PC-9 (cell line): ENCODE measurements at regions not wholly inside any gene's neighbourhood (a gene's known extent, or its start where the extent isn't known, plus 50 kb on each side); places are given as distances from the start of the nearest gene placed in this dataset.

ENCODE experiments used
- BruUV-seq: library from RNA; stranded (reverse); fragments of 400-500 nt; replicated peaks from 2 replicates; lab custom pipeline; 2021; lab: Mats Ljungman, UMichigan
- CTCF ChIA-PET: fragments of 300-600 bp; sonication (Branson Sonifier 250); formaldehyde crosslinking; loops from one replicate; lab custom pipeline; 2022; ENCODE audit warnings: antibody characterized with exemption; lab: Charles Lee
- POLR2A ChIA-PET: fragments of 300-600 bp; sonication (Branson Sonifier 250); formaldehyde crosslinking; loops from one replicate; lab custom pipeline; 2022; ENCODE audit warnings: antibody characterized with exemption; ENCODE audit not compliant: unreplicated experiment; lab: Charles Lee
- DNase-seq, 2 experiments: peaks; one replicate each; pipeline versions ENCODE4 v3.0.0 to v3.0.0-alpha.2; 2015 to 2022; ENCODE audit warnings: mixed read lengths in 1 of 2
- H2AFZ ChIP-seq: fragments of 200-600 bp; sonication (generic); 2 replicates; pipeline ENCODE4 v1.8.1; 2017; ENCODE audit warnings: antibody characterized with exemption
- H3F3A ChIP-seq: fragments of 200-600 bp; sonication (generic); 2 replicates; pipeline ENCODE4 v1.8.1; 2017; ENCODE audit warnings: antibody characterized with exemption, mild to moderate bottlenecking, low read depth; ENCODE audit not compliant: insufficient read depth
- H3K27ac ChIP-seq: fragments of 200-600 bp; sonication (generic); 2 replicates; pipeline ENCODE4 v1.6.1; 2016; ENCODE audit warnings: mixed run types
- H3K27me3 ChIP-seq: fragments of 200-600 bp; sonication (generic); 2 replicates; pipeline ENCODE4 v1.6.1; 2016; ENCODE audit warnings: low read depth, mixed run types; ENCODE audit not compliant: insufficient read depth
- H3K36me3 ChIP-seq: fragments of 200-600 bp; sonication (generic); 2 replicates; pipeline ENCODE4 v1.6.1; 2016; ENCODE audit warnings: low read depth, mixed run types
- H3K4me1 ChIP-seq: fragments of 200-600 bp; sonication (generic); replicated peaks from 2 replicates; pipeline ENCODE4 v1.6.1; 2016; ENCODE audit warnings: mixed run types; ENCODE audit not compliant: insufficient read depth
- H3K4me2 ChIP-seq: fragments of 200-600 bp; sonication (generic); 2 replicates; pipeline ENCODE4 v1.6.1; 2017; ENCODE audit warnings: mixed run types
- H3K4me3 ChIP-seq: fragments of 200-600 bp; sonication (generic); 2 replicates; pipeline ENCODE4 v1.6.1; 2016; ENCODE audit warnings: mixed run types
- H3K79me2 ChIP-seq: fragments of 200-600 bp; sonication (generic); 2 replicates; pipeline ENCODE4 v1.6.1; 2017; ENCODE audit warnings: low read depth, mixed run types
- H3K9me2 ChIP-seq: fragments of 200-600 bp; sonication (generic); 2 replicates; pipeline ENCODE4 v1.8.1; 2017; ENCODE audit warnings: mild to moderate bottlenecking; ENCODE audit not compliant: insufficient read depth
- H3K9me3 ChIP-seq: fragments of 200-600 bp; sonication (generic); 2 replicates; pipeline ENCODE4 v1.8.1; 2016; ENCODE audit warnings: low read depth; ENCODE audit not compliant: insufficient read depth
- H4K20me1 ChIP-seq: fragments of 200-600 bp; sonication (generic); 2 replicates; pipeline ENCODE4 v1.8.1; 2017; ENCODE audit not compliant: insufficient read depth
- CTCF ChIP-seq: fragments of 200-600 bp; sonication (generic); conservative IDR thresholded peaks from 2 replicates; pipeline ENCODE4 v1.6.1; 2017; ENCODE audit warnings: mixed run types, antibody characterized with exemption, mild to moderate bottlenecking, moderate library complexity
- EZH2 ChIP-seq: fragments of 200-600 bp; sonication (generic); IDR thresholded peaks from 2 replicates; pipeline ENCODE4 v1.8.0; 2017; ENCODE audit warnings: antibody characterized with exemption, low read depth
- intact Hi-C: fragments of 100-400 bp; cut with micrococcal nuclease; formaldehyde crosslinking; loops from one replicate; pipeline ENCODE4 v1.10.0; 2022; ENCODE audit not compliant: unreplicated experiment

GRCh38 chr3:147471741-147472140 is 62.6 kb downstream of the ZIC1 start:
- H3K4me3 ChIP-seq = no peak overlapping the region
- H3K4me2 ChIP-seq = no peak overlapping the region
- no peaks in the 10 kb centered on the region for H3K4me1 ChIP-seq
- intact Hi-C loops = no loop called here
- no TSS peak for BruUV-seq
- no peak for TF ChIP-seq EZH2
- TF ChIP-seq CTCF = no peak
- ChIA-PET CTCF (no interaction called here), POLR2A (no interaction called here)
- no peak for DNase-seq
- H3K9me2 ChIP-seq = no peaks in the 10 kb centered on the region
- H3K79me2 ChIP-seq = no peaks in the 10 kb centered on the region
- no peaks in the 10 kb centered on the region for H3K27me3 ChIP-seq
- H3K36me3 ChIP-seq = no peaks in the 10 kb centered on the region
- no peaks in the 10 kb centered on the region for H3K9me3 ChIP-seq
- no peak overlapping the region for H3K27ac ChIP-seq
- no peaks in the 10 kb centered on the region for H3F3A ChIP-seq
- no peak overlapping the region for H2AFZ ChIP-seq
- no peaks in the 10 kb centered on the region for H4K20me1 ChIP-seq

- H3K79me2 ChIP-seq = no peaks in the 10 kb centered on the region
- CTCF ChIA-PET = no interaction called here
- no TSS peak for BruUV-seq
Measured at GRCh38 chr3:147472846-147473245, 63.7 kb downstream of the ZIC1 start.

GRCh38 chr3:147483145-147483544 is 74.0 kb downstream of the ZIC1 start:
- CTCF ChIA-PET = no interaction called here
- intact Hi-C loops = no loop called here
- BruUV-seq = no TSS peak

More at GRCh38 chr3:147472846-147473245, 63.7 kb downstream of the ZIC1 start:
- Histone ChIP-seq H3K27me3 (no peaks in the 10 kb centered on the region), H3K36me3 (no peaks in the 10 kb centered on the region), H3K27ac (no peak overlapping the region), H3F3A (no peaks in the 10 kb centered on the region), H3K4me3 (no peak overlapping the region), H2AFZ (no peak overlapping the region), H3K9me3 (no peaks in the 10 kb centered on the region), H3K4me1 (no peaks in the 10 kb centered on the region), H3K9me2 (no peaks in the 10 kb centered on the region), H3K4me2 (no peak overlapping the region), H4K20me1 (no peaks in the 10 kb centered on the region)
- no peak for TF ChIP-seq CTCF
- no peak for TF ChIP-seq EZH2
- intact Hi-C loops = no loop called here
- POLR2A ChIA-PET = no interaction called here
- DNase-seq = no peak

More at GRCh38 chr3:147483145-147483544, 74.0 kb downstream of the ZIC1 start:
- no peaks in the 10 kb centered on the region for H3K79me2 ChIP-seq
- H3F3A ChIP-seq = no peaks in the 10 kb centered on the region
- H3K36me3 ChIP-seq = no peaks in the 10 kb centered on the region
- no peak for TF ChIP-seq EZH2
- TF ChIP-seq CTCF = no peak
- H3K9me2 ChIP-seq = no peaks in the 10 kb centered on the region
- no peaks in the 10 kb centered on the region for H3K4me1 ChIP-seq
- no peaks in the 10 kb centered on the region for H3K27me3 ChIP-seq
- no peaks in the 10 kb centered on the region for H4K20me1 ChIP-seq
- DNase-seq = no peak
- no peak overlapping the region for H3K4me2 ChIP-seq
- no peaks in the 10 kb centered on the region for H3K9me3 ChIP-seq
- H3K4me3 ChIP-seq = no peak overlapping the region
- POLR2A ChIA-PET = no interaction called here
- no peak overlapping the region for H2AFZ ChIP-seq
- no peak overlapping the region for H3K27ac ChIP-seq
